ENCODE measurements at regions not wholly inside any gene's neighbourhood (a gene's known extent, or its start where the extent isn't known, plus 50 kb on each side); places are given as distances from the start of the nearest gene placed in this dataset.

DNA sequence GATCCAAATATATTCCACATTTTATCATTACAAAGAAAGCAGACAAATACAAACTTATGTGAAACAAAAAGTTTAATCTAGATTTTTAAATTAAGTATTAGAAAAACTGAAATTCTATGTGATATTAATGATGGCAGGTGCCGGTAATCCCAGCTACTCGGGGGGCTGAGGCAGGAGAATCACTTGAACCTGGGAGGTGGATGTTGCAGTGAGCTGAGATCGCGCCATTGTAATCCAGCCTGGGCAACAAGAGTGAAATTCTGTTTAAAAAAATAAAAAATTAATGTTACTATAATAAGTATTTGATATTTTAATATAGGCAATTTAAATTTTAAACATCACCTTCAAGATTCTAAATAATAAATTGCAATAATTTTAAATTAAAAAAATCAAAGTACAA is 400.6 kb downstream of the PABPC4L start:
- Mint-ChIP-seq H3K36me3 (no peaks in the 10 kb centered on the region), H3K4me1 (no peaks in the 10 kb centered on the region), H3K4me3 (no peak overlapping the region), H3K27me3 (ENCODE audit: low read depth) (no peaks in the 10 kb centered on the region), H3K9me3 (no peaks in the 10 kb centered on the region), H3K27ac (no peak overlapping the region)
- no peak for TF ChIP-seq CTCF (IDR thresholded peaks at IDR 0.05; ENCODE audit: unreplicated experiment)
- no peak for DNase-seq (ENCODE audit: low spot score in 2 of 2, unreplicated experiment in 2 of 2)

- no peak for TF ChIP-seq CTCF (IDR thresholded peaks at IDR 0.05; ENCODE audit: unreplicated experiment)
- H3K9me3 Mint-ChIP-seq, result no peaks in the 10 kb centered on the region
- no peaks in the 10 kb centered on the region for H3K27me3 Mint-ChIP-seq (ENCODE audit: low read depth)
- no peak overlapping the region for H3K27ac Mint-ChIP-seq
- H3K4me3 Mint-ChIP-seq, result no peak overlapping the region
- H3K4me1 Mint-ChIP-seq, result no peaks in the 10 kb centered on the region
- no peaks in the 10 kb centered on the region for H3K36me3 Mint-ChIP-seq
- no peak for DNase-seq (ENCODE audit: low spot score in 2 of 2, unreplicated experiment in 2 of 2)
Measured at GRCh38 chr4:133799717-133800315, 401.8 kb downstream of the PABPC4L start.

- Mint-ChIP-seq H3K27ac (no peak overlapping the region), H3K9me3 (peaks cover 8% of the 10 kb centered on the region), H3K27me3 (ENCODE audit: low read depth) (no peaks in the 10 kb centered on the region), H3K4me3 (no peak overlapping the region), H3K36me3 (no peaks in the 10 kb centered on the region), H3K4me1 (peaks cover 7% of the 10 kb centered on the region)
- TF ChIP-seq CTCF (IDR thresholded peaks at IDR 0.05; ENCODE audit: unreplicated experiment), result no peak
- DNase-seq (ENCODE audit: low spot score in 2 of 2, unreplicated experiment in 2 of 2), result no peak
Measured at GRCh38 chr4:133777661-133778060, 423.9 kb downstream of the PABPC4L start.

- H3K4me1 Mint-ChIP-seq, result peaks cover 7% of the 10 kb centered on the region
- H3K27me3 Mint-ChIP-seq (ENCODE audit: low read depth), result no peaks in the 10 kb centered on the region
- peaks cover 14% of the 10 kb centered on the region for H3K9me3 Mint-ChIP-seq
- no peak for TF ChIP-seq CTCF (IDR thresholded peaks at IDR 0.05; ENCODE audit: unreplicated experiment)
- H3K27ac Mint-ChIP-seq, result no peak overlapping the region
- no peak for DNase-seq (ENCODE audit: low spot score in 2 of 2, unreplicated experiment in 2 of 2)
- H3K36me3 Mint-ChIP-seq, result peaks cover 3% of the 10 kb centered on the region
- no peak overlapping the region for H3K4me3 Mint-ChIP-seq
Measured at GRCh38 chr4:133776961-133777360, 424.6 kb downstream of the PABPC4L start.

GRCh38 chr4:133776503-133776902 is 425.1 kb downstream of the PABPC4L start:
- Mint-ChIP-seq H3K27me3 (ENCODE audit: low read depth) (no peaks in the 10 kb centered on the region), H3K4me3 (no peak overlapping the region), H3K36me3 (peaks cover 3% of the 10 kb centered on the region), H3K4me1 (peaks cover 7% of the 10 kb centered on the region), H3K27ac (no peak overlapping the region), H3K9me3 (peaks cover 16% of the 10 kb centered on the region)
- TF ChIP-seq CTCF (IDR thresholded peaks at IDR 0.05; ENCODE audit: unreplicated experiment), result no peak
- DNase-seq (ENCODE audit: low spot score in 2 of 2, unreplicated experiment in 2 of 2), result no peak

DNA sequence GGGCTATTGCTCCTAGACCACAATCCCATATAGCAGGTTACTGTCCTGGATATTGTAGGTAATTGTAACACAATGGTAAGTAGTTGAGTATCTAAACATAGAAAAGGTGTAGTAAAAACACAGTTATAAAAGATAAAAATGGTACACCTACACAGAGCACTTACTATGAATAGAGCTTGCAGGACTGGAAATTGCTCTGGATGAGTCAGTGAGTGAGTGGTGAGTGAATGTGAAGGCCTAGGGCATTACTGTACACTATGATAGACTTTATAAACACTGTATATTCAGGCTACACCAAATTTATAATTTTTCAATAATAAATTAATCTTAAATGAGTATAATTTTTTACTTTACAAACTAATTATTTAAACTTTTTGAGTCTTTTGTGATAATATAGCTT is 425.7 kb downstream of the PABPC4L start:
- peaks cover 22% of the 10 kb centered on the region for H3K9me3 Mint-ChIP-seq
- no peak overlapping the region for H3K4me3 Mint-ChIP-seq
- no peak overlapping the region for H3K27ac Mint-ChIP-seq
- TF ChIP-seq CTCF (IDR thresholded peaks at IDR 0.05; ENCODE audit: unreplicated experiment), result no peak
- no peak for DNase-seq (ENCODE audit: low spot score in 2 of 2, unreplicated experiment in 2 of 2)
- H3K4me1 Mint-ChIP-seq, result peaks cover 7% of the 10 kb centered on the region
- peaks cover 5% of the 10 kb centered on the region for H3K36me3 Mint-ChIP-seq
- H3K27me3 Mint-ChIP-seq (ENCODE audit: low read depth), result no peaks in the 10 kb centered on the region

Data from mesothelial cell of epicardium (in vitro differentiated cells).